ENCODE measurements at regions not wholly inside any gene's neighbourhood (a gene's known extent, or its start where the extent isn't known, plus 50 kb on each side); places are given as distances from the start of the nearest gene placed in this dataset.

- Histone ChIP-seq H3K9ac (ENCODE audit: insufficient read length) (no peak overlapping the region), H3K36me3 (ENCODE audit: insufficient read depth, low read length) (no peaks in the 10 kb centered on the region), H3K4me3 (no peak overlapping the region), H3K9me3 (ENCODE audit: low read depth, low read length) (no peaks in the 10 kb centered on the region), H3K27ac (no peak overlapping the region)
- no peak for DNase-seq (ENCODE audit: low read depth, low spot score)
- no peak for TF ChIP-seq POLR2AphosphoS5 (IDR thresholded peaks at IDR 0.05; ENCODE audit: borderline replicate concordance, low read depth, low read length)
- no peak for TF ChIP-seq FOXP2 (optimal IDR thresholded peaks at IDR 0.05; ENCODE audit: control extremely low read depth, extremely low read length, insufficient read depth)
- TF ChIP-seq EZH2 (IDR thresholded peaks at IDR 0.05): no peak
Observed at GRCh38 chr3:176190755-176191154, 1006.5 kb downstream of the TBL1XR1 start.

- no peaks in the 10 kb centered on the region for H3K9me3 ChIP-seq (ENCODE audit: low read depth, low read length)
- H3K9ac ChIP-seq (ENCODE audit: insufficient read length): no peak overlapping the region
- no peaks in the 10 kb centered on the region for H3K36me3 ChIP-seq (ENCODE audit: insufficient read depth, low read length)
- DNase-seq (ENCODE audit: low read depth, low spot score): no peak
- no peak for TF ChIP-seq POLR2AphosphoS5 (IDR thresholded peaks at IDR 0.05; ENCODE audit: borderline replicate concordance, low read depth, low read length)
- TF ChIP-seq FOXP2 (optimal IDR thresholded peaks at IDR 0.05; ENCODE audit: control extremely low read depth, extremely low read length, insufficient read depth): no peak
- TF ChIP-seq EZH2 (IDR thresholded peaks at IDR 0.05): no peak
- no peak overlapping the region for H3K27ac ChIP-seq
- no peak overlapping the region for H3K4me3 ChIP-seq
Observed at GRCh38 chr3:176183181-176183580, 1014.1 kb downstream of the TBL1XR1 start.

GRCh38 chr3:176174060-176174459 is 1023.2 kb downstream of the TBL1XR1 start:
- Histone ChIP-seq H3K9me3 (ENCODE audit: low read depth, low read length) (no peaks in the 10 kb centered on the region), H3K9ac (ENCODE audit: insufficient read length) (no peak overlapping the region), H3K36me3 (ENCODE audit: insufficient read depth, low read length) (no peaks in the 10 kb centered on the region), H3K27ac (no peak overlapping the region), H3K4me3 (no peak overlapping the region)
- TF ChIP-seq FOXP2 (optimal IDR thresholded peaks at IDR 0.05; ENCODE audit: control extremely low read depth, extremely low read length, insufficient read depth) (no peak), EZH2 (IDR thresholded peaks at IDR 0.05) (no peak), POLR2AphosphoS5 (IDR thresholded peaks at IDR 0.05; ENCODE audit: borderline replicate concordance, low read depth, low read length) (no peak)
- no peak for DNase-seq (ENCODE audit: low read depth, low spot score)

- H3K36me3 ChIP-seq (ENCODE audit: insufficient read depth, low read length): no peaks in the 10 kb centered on the region
- H3K4me3 ChIP-seq: no peak overlapping the region
- no peak for DNase-seq (ENCODE audit: low read depth, low spot score)
- no peak for TF ChIP-seq POLR2AphosphoS5 (IDR thresholded peaks at IDR 0.05; ENCODE audit: borderline replicate concordance, low read depth, low read length)
- TF ChIP-seq FOXP2 (optimal IDR thresholded peaks at IDR 0.05; ENCODE audit: control extremely low read depth, extremely low read length, insufficient read depth): no peak
- no peak for TF ChIP-seq EZH2 (IDR thresholded peaks at IDR 0.05)
- no peak overlapping the region for H3K9ac ChIP-seq (ENCODE audit: insufficient read length)
- H3K27ac ChIP-seq: no peak overlapping the region
- H3K9me3 ChIP-seq (ENCODE audit: low read depth, low read length): no peaks in the 10 kb centered on the region
Observed at GRCh38 chr3:176172492-176172891, 1024.8 kb downstream of the TBL1XR1 start.

- Histone ChIP-seq H3K4me3 (no peak overlapping the region), H3K27ac (no peak overlapping the region), H3K9ac (ENCODE audit: insufficient read length) (no peak overlapping the region), H3K9me3 (ENCODE audit: low read depth, low read length) (no peaks in the 10 kb centered on the region), H3K36me3 (ENCODE audit: insufficient read depth, low read length) (no peaks in the 10 kb centered on the region)
- TF ChIP-seq FOXP2 (optimal IDR thresholded peaks at IDR 0.05; ENCODE audit: control extremely low read depth, extremely low read length, insufficient read depth) (no peak), POLR2AphosphoS5 (IDR thresholded peaks at IDR 0.05; ENCODE audit: borderline replicate concordance, low read depth, low read length) (no peak), EZH2 (IDR thresholded peaks at IDR 0.05) (no peak)
- no peak for DNase-seq (ENCODE audit: low read depth, low spot score)
Observed at GRCh38 chr3:176167272-176167671, 1030.0 kb downstream of the TBL1XR1 start.

GRCh38 chr3:176160997-176161396 is 1036.3 kb downstream of the TBL1XR1 start:
- H3K4me3 ChIP-seq: no peak overlapping the region
- no peak overlapping the region for H3K9ac ChIP-seq (ENCODE audit: insufficient read length)
- H3K9me3 ChIP-seq (ENCODE audit: low read depth, low read length): peaks cover 3% of the 10 kb centered on the region; the same call in 1 of the 2 replicates
- TF ChIP-seq POLR2AphosphoS5 (IDR thresholded peaks at IDR 0.05; ENCODE audit: borderline replicate concordance, low read depth, low read length) (no peak), FOXP2 (optimal IDR thresholded peaks at IDR 0.05; ENCODE audit: control extremely low read depth, extremely low read length, insufficient read depth) (no peak)
- DNase-seq (ENCODE audit: low read depth, low spot score): no peak
- no peak overlapping the region for H3K27ac ChIP-seq
- H3K36me3 ChIP-seq (ENCODE audit: insufficient read depth, low read length): no peaks in the 10 kb centered on the region

- Histone ChIP-seq H3K27ac (no peak overlapping the region), H3K9ac (ENCODE audit: insufficient read length) (no peak overlapping the region), H3K36me3 (ENCODE audit: insufficient read depth, low read length) (no peaks in the 10 kb centered on the region), H3K9me3 (ENCODE audit: low read depth, low read length) (peaks cover 3% of the 10 kb centered on the region; the same call in 1 of the 2 replicates), H3K4me3 (no peak overlapping the region)
- DNase-seq (ENCODE audit: low read depth, low spot score): no peak
- TF ChIP-seq POLR2AphosphoS5 (IDR thresholded peaks at IDR 0.05; ENCODE audit: borderline replicate concordance, low read depth, low read length): no peak
- TF ChIP-seq FOXP2 (optimal IDR thresholded peaks at IDR 0.05; ENCODE audit: control extremely low read depth, extremely low read length, insufficient read depth): no peak
- no peak for TF ChIP-seq EZH2 (IDR thresholded peaks at IDR 0.05)
Observed at GRCh38 chr3:176159796-176160195, 1037.5 kb downstream of the TBL1XR1 start.

- no peak overlapping the region for H3K4me3 ChIP-seq
- H3K27ac ChIP-seq: no peak overlapping the region
- H3K36me3 ChIP-seq (ENCODE audit: insufficient read depth, low read length): no peaks in the 10 kb centered on the region
- DNase-seq (ENCODE audit: low read depth, low spot score): no peak
- H3K9me3 ChIP-seq (ENCODE audit: low read depth, low read length): no peaks in the 10 kb centered on the region
- no peak overlapping the region for H3K9ac ChIP-seq (ENCODE audit: insufficient read length)
- TF ChIP-seq FOXP2 (optimal IDR thresholded peaks at IDR 0.05; ENCODE audit: control extremely low read depth, extremely low read length, insufficient read depth) (no peak), POLR2AphosphoS5 (IDR thresholded peaks at IDR 0.05; ENCODE audit: borderline replicate concordance, low read depth, low read length) (no peak), EZH2 (IDR thresholded peaks at IDR 0.05) (no peak)
Observed at GRCh38 chr3:176155012-176155411, 1042.3 kb downstream of the TBL1XR1 start.

GRCh38 chr3:176149567-176149966 is 1047.7 kb downstream of the TBL1XR1 start:
- Histone ChIP-seq H3K9me3 (ENCODE audit: low read depth, low read length) (no peaks in the 10 kb centered on the region), H3K27ac (no peak overlapping the region), H3K4me3 (no peak overlapping the region), H3K36me3 (ENCODE audit: insufficient read depth, low read length) (no peaks in the 10 kb centered on the region), H3K9ac (ENCODE audit: insufficient read length) (no peak overlapping the region)
- DNase-seq (ENCODE audit: low read depth, low spot score): no peak
- TF ChIP-seq POLR2AphosphoS5 (IDR thresholded peaks at IDR 0.05; ENCODE audit: borderline replicate concordance, low read depth, low read length): no peak
- TF ChIP-seq FOXP2 (optimal IDR thresholded peaks at IDR 0.05; ENCODE audit: control extremely low read depth, extremely low read length, insufficient read depth): no peak
- TF ChIP-seq EZH2 (IDR thresholded peaks at IDR 0.05): no peak
